Mammary epithelial cell (primary cell): ENCODE measurements at regions not wholly inside any gene's neighbourhood (a gene's known extent, or its start where the extent isn't known, plus 50 kb on each side); places are given as distances from the start of the nearest gene placed in this dataset.

ENCODE experiments used
- CTCF ChIP-seq, 2 donors: IDR thresholded peaks in 1 of 2; conservative IDR thresholded peaks in 1 of 2; 2 replicates each; pipeline ENCODE4 v1.5.1; 2011 to 2012; ENCODE audit warnings: inconsistent platforms in 2 of 2, low read length in 2 of 2, mild to moderate bottlenecking in 2 of 2, control low read depth in 1 of 2, low read depth in 1 of 2; ENCODE audit not compliant: insufficient read depth in 1 of 2; ENCODE audit errors: extremely low read depth in 1 of 2
- EZH2 ChIP-seq: IDR thresholded peaks from 2 replicates; pipeline ENCODE4 v1.6.1; 2012; ENCODE audit warnings: low read length, inconsistent platforms, borderline replicate concordance

DNA sequence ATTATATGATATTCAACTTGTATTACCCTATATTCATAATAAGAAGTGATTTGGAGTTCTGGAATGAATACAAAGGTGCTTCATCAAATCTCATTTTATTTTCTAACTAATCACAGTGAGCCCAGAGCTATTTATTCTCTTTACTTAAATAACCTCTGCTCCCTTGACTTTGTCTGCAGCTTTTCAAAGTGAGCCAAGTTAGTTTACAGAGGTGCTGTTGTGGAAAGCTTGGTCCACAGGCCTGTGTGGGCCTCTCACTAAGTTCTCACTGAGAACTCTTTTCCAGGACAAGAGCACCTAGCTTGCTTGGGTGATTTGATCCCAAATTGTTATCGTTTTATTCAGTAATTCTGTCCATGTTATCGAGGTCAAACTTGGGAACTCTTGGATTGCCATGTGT, 319.3 kb downstream of the RFC3 start:
- no peak for TF ChIP-seq CTCF (conservative IDR thresholded peaks at IDR 0.05 in 1 of 2, IDR thresholded peaks at IDR 0.05 in 1 of 2; ENCODE audit: extremely low read depth in 1 of 2, insufficient read depth in 1 of 2, low read depth in 1 of 2, low read length in 2 of 2)
- no peak for TF ChIP-seq EZH2
